HCT116 (cell line): ENCODE measurements at regions not wholly inside any gene's neighbourhood (a gene's known extent, or its start where the extent isn't known, plus 50 kb on each side); places are given as distances from the start of the nearest gene placed in this dataset.

ENCODE experiments used
- CEBPB ChIP-seq: IDR thresholded peaks from 2 replicates; pipeline ENCODE4 v1.6.1; 2012; ENCODE audit warnings: low read depth
- CTCF ChIP-seq, 3 experiments: fragments of 200-600 bp in 1 of 3; sonication (generic) in 1 of 3; IDR thresholded peaks in 2 of 3; conservative IDR thresholded peaks in 1 of 3; 2 replicates each; pipeline ENCODE4 v1.5.1; 2012 to 2017; ENCODE audit warnings: low read depth in 2 of 3, low read length in 2 of 3, antibody characterized with exemption in 1 of 3, borderline replicate concordance in 1 of 3, control low read depth in 1 of 3, mild to moderate bottlenecking in 1 of 3, mixed read lengths in 1 of 3, mixed run types in 1 of 3, moderate library complexity in 1 of 3; ENCODE audit not compliant: insufficient read depth in 1 of 3
- ELF1 ChIP-seq: IDR thresholded peaks from 2 replicates; pipeline ENCODE4 v1.6.1; 2012; ENCODE audit warnings: low read depth, borderline replicate concordance
- EZH2 ChIP-seq: fragments of 200-600 bp; sonication (generic); IDR thresholded peaks from 2 replicates; pipeline ENCODE4 v1.6.1; 2017; ENCODE audit warnings: antibody characterized with exemption, mixed run types
- EZH2phosphoT487 ChIP-seq: fragments of 200-600 bp; IDR thresholded peaks from 2 replicates; pipeline ENCODE4 v1.6.1; 2018; ENCODE audit warnings: antibody characterized with exemption, borderline replicate concordance
- FOSL1 ChIP-seq: IDR thresholded peaks from 2 replicates; pipeline ENCODE4 v1.6.1; 2012; ENCODE audit warnings: low read depth
- POLR2A ChIP-seq: IDR thresholded peaks from 2 replicates; pipeline ENCODE4 v1.7.0; 2011; ENCODE audit warnings: borderline replicate concordance; ENCODE audit not compliant: insufficient read depth, insufficient read length; ENCODE audit errors: extremely low read depth
- POLR2AphosphoS5 ChIP-seq: IDR thresholded peaks from 2 replicates; pipeline ENCODE4 v1.6.1; 2011; ENCODE audit warnings: mild to moderate bottlenecking, low read depth, low read length, moderate library complexity
- RAD21 ChIP-seq: IDR thresholded peaks from 2 replicates; pipeline ENCODE4 v1.6.1; 2012; ENCODE audit warnings: low read depth, mild to moderate bottlenecking
- SIN3A ChIP-seq: IDR thresholded peaks from 2 replicates; pipeline ENCODE4 v1.6.1; 2012; ENCODE audit warnings: low read depth
- SP1 ChIP-seq: IDR thresholded peaks from 2 replicates; pipeline ENCODE4 v1.6.1; 2012; ENCODE audit warnings: low read depth
- SRF ChIP-seq: IDR thresholded peaks from 2 replicates; pipeline ENCODE4 v1.6.1; 2012; ENCODE audit warnings: low read depth
- TF ChIP-seq, protein P1 (sequence below): IDR thresholded peaks from 2 replicates; pipeline ENCODE4 v1.6.1; 2012
- TF ChIP-seq, protein P2 (sequence below): IDR thresholded peaks from 2 replicates; pipeline ENCODE4 v1.6.1; 2012; ENCODE audit warnings: low read depth

DNA sequence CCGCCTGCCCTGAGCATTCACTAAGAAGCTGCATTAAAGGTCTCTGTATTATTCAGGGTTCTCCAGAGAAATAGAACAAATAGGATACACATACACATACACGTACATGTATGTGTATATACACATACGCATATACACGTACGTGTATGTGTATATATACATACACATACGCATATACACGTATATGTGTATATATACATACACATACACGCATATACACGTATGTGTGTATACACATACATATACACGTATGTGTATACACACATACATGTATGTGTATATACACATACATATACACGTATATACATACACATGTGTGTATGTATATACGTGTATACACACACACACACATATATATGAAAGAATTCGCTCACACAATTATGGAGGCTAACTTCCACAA lies 108.9 kb upstream of the BARHL2 start:
- TF ChIP-seq CTCF (IDR thresholded peaks at IDR 0.05 in 2 of 3, conservative IDR thresholded peaks at IDR 0.05 in 1 of 3; ENCODE audit: borderline replicate concordance in 1 of 3, insufficient read depth in 1 of 3, low read depth in 2 of 3, low read length in 2 of 3) (no peak), EZH2 (no peak), POLR2A (no peak), POLR2AphosphoS5 (no peak), SRF (no peak), SP1 (no peak), EZH2phosphoT487 (no peak), ELF1 (no peak), SIN3A (no peak), CEBPB (no peak), FOSL1 (no peak), RAD21 (no peak)
- TF ChIP-seq, protein P1, sequence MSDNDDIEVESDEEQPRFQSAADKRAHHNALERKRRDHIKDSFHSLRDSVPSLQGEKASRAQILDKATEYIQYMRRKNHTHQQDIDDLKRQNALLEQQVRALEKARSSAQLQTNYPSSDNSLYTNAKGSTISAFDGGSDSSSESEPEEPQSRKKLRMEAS, result no peak
- TF ChIP-seq, protein P2, sequence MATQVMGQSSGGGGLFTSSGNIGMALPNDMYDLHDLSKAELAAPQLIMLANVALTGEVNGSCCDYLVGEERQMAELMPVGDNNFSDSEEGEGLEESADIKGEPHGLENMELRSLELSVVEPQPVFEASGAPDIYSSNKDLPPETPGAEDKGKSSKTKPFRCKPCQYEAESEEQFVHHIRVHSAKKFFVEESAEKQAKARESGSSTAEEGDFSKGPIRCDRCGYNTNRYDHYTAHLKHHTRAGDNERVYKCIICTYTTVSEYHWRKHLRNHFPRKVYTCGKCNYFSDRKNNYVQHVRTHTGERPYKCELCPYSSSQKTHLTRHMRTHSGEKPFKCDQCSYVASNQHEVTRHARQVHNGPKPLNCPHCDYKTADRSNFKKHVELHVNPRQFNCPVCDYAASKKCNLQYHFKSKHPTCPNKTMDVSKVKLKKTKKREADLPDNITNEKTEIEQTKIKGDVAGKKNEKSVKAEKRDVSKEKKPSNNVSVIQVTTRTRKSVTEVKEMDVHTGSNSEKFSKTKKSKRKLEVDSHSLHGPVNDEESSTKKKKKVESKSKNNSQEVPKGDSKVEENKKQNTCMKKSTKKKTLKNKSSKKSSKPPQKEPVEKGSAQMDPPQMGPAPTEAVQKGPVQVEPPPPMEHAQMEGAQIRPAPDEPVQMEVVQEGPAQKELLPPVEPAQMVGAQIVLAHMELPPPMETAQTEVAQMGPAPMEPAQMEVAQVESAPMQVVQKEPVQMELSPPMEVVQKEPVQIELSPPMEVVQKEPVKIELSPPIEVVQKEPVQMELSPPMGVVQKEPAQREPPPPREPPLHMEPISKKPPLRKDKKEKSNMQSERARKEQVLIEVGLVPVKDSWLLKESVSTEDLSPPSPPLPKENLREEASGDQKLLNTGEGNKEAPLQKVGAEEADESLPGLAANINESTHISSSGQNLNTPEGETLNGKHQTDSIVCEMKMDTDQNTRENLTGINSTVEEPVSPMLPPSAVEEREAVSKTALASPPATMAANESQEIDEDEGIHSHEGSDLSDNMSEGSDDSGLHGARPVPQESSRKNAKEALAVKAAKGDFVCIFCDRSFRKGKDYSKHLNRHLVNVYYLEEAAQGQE, result no peak
